Smooth muscle cell (in vitro differentiated cells): ENCODE measurements at regions not wholly inside any gene's neighbourhood (a gene's known extent, or its start where the extent isn't known, plus 50 kb on each side); places are given as distances from the start of the nearest gene placed in this dataset.

Experiments
- DNase-seq: peaks from one replicate; lab custom pipeline; 2025; ENCODE audit not compliant: unreplicated experiment; lab: John Stamatoyannopoulos, UW
- H2AFZ ChIP-seq: fragments of 200-600 bp; sonication (generic); 2 replicates; pipeline ENCODE4 v1.6.0; 2016; ENCODE audit warnings: antibody characterized with exemption, low read depth, mild to moderate bottlenecking
- H3F3A ChIP-seq: fragments of 200-600 bp; sonication (generic); 2 replicates; pipeline ENCODE4 v1.6.0; 2017; ENCODE audit warnings: antibody characterized with exemption, low read depth
- H3K27ac ChIP-seq: fragments of 200-600 bp; sonication (generic); 2 replicates; pipeline ENCODE4 v1.5.1; 2016; ENCODE audit warnings: low read depth, mild to moderate bottlenecking
- H3K27me3 ChIP-seq: fragments of 200-600 bp; sonication (generic); 2 replicates; pipeline ENCODE4 v1.6.1; 2016; ENCODE audit warnings: low read depth, mild to moderate bottlenecking
- H3K36me3 ChIP-seq: fragments of 200-600 bp; sonication (generic); 2 replicates; pipeline ENCODE4 v1.5.1; 2016; ENCODE audit warnings: low read depth
- H3K4me1 ChIP-seq: fragments of 200-600 bp; sonication (generic); 2 replicates; pipeline ENCODE4 v1.5.1; 2016; ENCODE audit warnings: low read depth
- H3K4me2 ChIP-seq: fragments of 200-600 bp; sonication (generic); 2 replicates; pipeline ENCODE4 v1.6.0; 2016; ENCODE audit warnings: mild to moderate bottlenecking
- H3K4me3 ChIP-seq: fragments of 200-600 bp; sonication (generic); 2 replicates; pipeline ENCODE4 v1.5.1; 2016; ENCODE audit warnings: mild to moderate bottlenecking
- H3K79me2 ChIP-seq: fragments of 200-600 bp; sonication (generic); 2 replicates; pipeline ENCODE4 v1.6.0; 2016; ENCODE audit warnings: low read depth, mild to moderate bottlenecking
- H3K9ac ChIP-seq: fragments of 200-600 bp; sonication (generic); 2 replicates; pipeline ENCODE4 v1.6.0; 2016; ENCODE audit warnings: low read depth
- H3K9me3 ChIP-seq: fragments of 200-600 bp; sonication (generic); replicated peaks from 2 replicates; pipeline ENCODE4 v1.5.1; 2016; ENCODE audit warnings: low read depth
- H4K20me1 ChIP-seq: fragments of 200-600 bp; sonication (generic); 2 replicates; pipeline ENCODE4 v1.6.0; 2016; ENCODE audit warnings: low read depth
- CTCF ChIP-seq: fragments of 200-600 bp; sonication (generic); IDR thresholded peaks from 2 replicates; pipeline ENCODE4 v1.5.1; 2017; ENCODE audit warnings: borderline replicate concordance, mild to moderate bottlenecking, antibody characterized with exemption; ENCODE audit not compliant: insufficient read depth, poor library complexity, severe bottlenecking
- WGBS: methylation state at CpG from one replicate; pipeline ENCODE4 v1.1.7; 2016; ENCODE audit warnings: low lambda C conversion rate; 5-methylcytosine and 5-hydroxymethylcytosine counted together

- no peak for TF ChIP-seq CTCF
- H3K79me2 ChIP-seq = no peaks in the 10 kb centered on the region
- no peaks in the 10 kb centered on the region for H3K36me3 ChIP-seq
- whole genome bisulfite sequencing = 97% methylated on average over 3 of the region's 3 CpGs
- no peak overlapping the region for H2AFZ ChIP-seq
- H3K27ac ChIP-seq = no peak overlapping the region
- H3K4me2 ChIP-seq = no peak overlapping the region
- peaks cover under 1% of the 10 kb centered on the region for H3K4me1 ChIP-seq
- no peaks in the 10 kb centered on the region for H3K27me3 ChIP-seq
- no peaks in the 10 kb centered on the region for H3K9me3 ChIP-seq
- DNase-seq = no peak
- H3K9ac ChIP-seq = no peak overlapping the region
- H3K4me3 ChIP-seq = no peak overlapping the region
- H4K20me1 ChIP-seq = no peaks in the 10 kb centered on the region
- peaks cover 7% of the 10 kb centered on the region for H3F3A ChIP-seq
Observed at GRCh38 chr12:116401565-116401964, 124.1 kb upstream of the MED13L start.

DNA sequence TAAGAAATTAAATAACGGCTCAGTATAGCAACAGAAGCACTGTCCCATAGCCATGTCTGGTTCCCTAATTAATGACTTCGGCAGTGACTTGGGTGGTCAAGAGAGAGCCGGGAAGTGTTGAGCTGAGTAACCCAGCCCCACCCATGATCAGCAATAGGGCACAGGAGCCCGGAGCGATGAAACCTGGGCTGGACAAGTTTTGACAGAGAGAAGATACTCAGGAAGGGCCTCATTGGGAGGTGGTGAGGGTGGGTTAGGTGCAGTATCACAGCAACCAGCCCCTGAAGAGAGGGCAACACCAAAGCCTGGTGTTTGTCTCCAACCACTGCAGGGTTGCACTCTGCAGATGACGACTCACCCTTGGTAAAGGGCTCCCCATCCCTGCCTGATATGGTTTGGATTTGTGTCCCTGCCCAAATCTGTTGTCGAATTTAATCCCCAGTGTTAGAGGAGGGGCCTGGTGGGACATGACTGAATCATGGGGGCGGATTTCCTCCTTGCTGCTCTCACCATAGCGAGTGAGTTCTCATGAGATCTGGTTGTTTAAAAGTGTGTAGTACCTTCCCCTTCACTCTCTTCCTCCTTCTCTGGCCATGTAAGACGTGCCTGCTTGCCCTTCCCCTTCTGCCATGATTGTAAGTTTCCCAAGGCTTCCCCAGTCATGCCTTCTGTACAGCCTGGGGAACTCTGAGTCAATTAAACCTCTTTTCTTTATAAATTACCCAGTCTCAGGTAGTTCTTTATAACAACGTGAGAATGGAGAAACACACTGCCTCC lies 124.9 kb upstream of the MED13L start:
- 71% methylated on average over 11 of the region's 11 CpGs for WGBS

DNA sequence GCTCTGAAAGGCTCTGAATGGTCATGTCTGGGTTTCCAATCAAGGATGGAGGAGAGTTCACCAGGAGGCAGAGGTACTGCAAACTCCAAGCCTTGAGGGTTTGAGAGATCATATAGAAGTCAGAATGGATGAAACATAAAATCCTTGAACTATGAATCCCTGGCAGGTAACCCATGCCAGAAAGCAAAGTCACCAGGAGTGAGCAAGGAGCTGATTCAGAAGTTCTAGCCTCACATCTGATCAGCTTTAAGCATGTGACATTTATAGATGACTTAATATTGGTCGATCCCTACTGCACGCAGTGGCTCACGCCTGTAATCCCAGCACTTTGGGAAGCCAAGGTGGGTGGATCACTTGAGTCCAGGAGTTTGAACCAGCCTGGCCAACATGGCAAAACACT lies 126.1 kb upstream of the MED13L start:
- Histone ChIP-seq H3K9ac (no peak overlapping the region), H2AFZ (no peak overlapping the region), H3F3A (no peaks in the 10 kb centered on the region), H3K27ac (no peak overlapping the region), H3K4me2 (no peak overlapping the region), H3K4me1 (peaks cover 3% of the 10 kb centered on the region), H3K36me3 (no peaks in the 10 kb centered on the region), H3K4me3 (no peak overlapping the region), H4K20me1 (no peaks in the 10 kb centered on the region), H3K9me3 (no peaks in the 10 kb centered on the region), H3K27me3 (no peaks in the 10 kb centered on the region), H3K79me2 (no peaks in the 10 kb centered on the region)
- no peak for TF ChIP-seq CTCF
- DNase-seq = no peak
- 93% methylated on average over 3 of the region's 3 CpGs for WGBS

More for the DNA sequence above, 124.9 kb upstream of the MED13L start:
- no peaks in the 10 kb centered on the region for H3K27me3 ChIP-seq
- no peaks in the 10 kb centered on the region for H3K9me3 ChIP-seq
- TF ChIP-seq CTCF = no peak
- H3K27ac ChIP-seq = no peak overlapping the region
- no peak overlapping the region for H3K9ac ChIP-seq
- no peak for DNase-seq
- H3K4me3 ChIP-seq = no peak overlapping the region
- no peak overlapping the region for H3K4me2 ChIP-seq
- no peaks in the 10 kb centered on the region for H3K79me2 ChIP-seq
- no peak overlapping the region for H2AFZ ChIP-seq
- no peaks in the 10 kb centered on the region for H4K20me1 ChIP-seq
- peaks cover 3% of the 10 kb centered on the region for H3K4me1 ChIP-seq
- no peaks in the 10 kb centered on the region for H3K36me3 ChIP-seq
- H3F3A ChIP-seq = no peaks in the 10 kb centered on the region

DNA sequence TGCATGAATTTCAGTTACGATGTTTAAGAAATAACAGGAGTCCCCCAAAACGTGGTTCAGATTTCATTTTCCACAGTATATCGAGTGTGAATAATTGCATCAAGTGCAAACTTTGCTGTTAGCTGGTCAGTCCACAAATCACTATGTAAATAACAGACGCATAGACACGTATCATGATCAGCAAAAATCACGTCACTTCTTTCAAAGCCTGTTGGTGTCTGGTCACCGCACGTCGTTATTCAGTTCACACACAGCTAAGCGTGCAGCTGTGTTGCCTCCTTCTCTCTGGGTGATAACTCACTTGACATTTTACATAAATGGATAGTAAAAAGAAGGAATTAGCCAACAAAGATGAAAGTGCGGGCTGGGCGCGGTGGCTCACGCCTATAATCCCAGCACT lies 126.8 kb upstream of the MED13L start:
- no peak overlapping the region for H3K9ac ChIP-seq
- no peak overlapping the region for H3K27ac ChIP-seq
- no peak for DNase-seq
- H3K36me3 ChIP-seq = no peaks in the 10 kb centered on the region
- H3F3A ChIP-seq = peaks cover 5% of the 10 kb centered on the region
- no peak for TF ChIP-seq CTCF
- H3K4me1 ChIP-seq = peaks cover 3% of the 10 kb centered on the region
- 65% methylated on average over 14 of the region's 14 CpGs for WGBS
- H3K27me3 ChIP-seq = no peaks in the 10 kb centered on the region
- H3K79me2 ChIP-seq = no peaks in the 10 kb centered on the region
- no peak overlapping the region for H3K4me2 ChIP-seq
- no peaks in the 10 kb centered on the region for H3K9me3 ChIP-seq
- H2AFZ ChIP-seq = no peak overlapping the region
- H4K20me1 ChIP-seq = no peaks in the 10 kb centered on the region
- H3K4me3 ChIP-seq = no peak overlapping the region
